OCI-LY3 (cell line): ENCODE measurements at regions not wholly inside any gene's neighbourhood (a gene's known extent, or its start where the extent isn't known, plus 50 kb on each side); places are given as distances from the start of the nearest gene placed in this dataset.
"Not testable (repeated sequence)": the region's sequence is repeated elsewhere in the genome, so short reads cannot be mapped to it uniquely, and the experiment has no call there.

Experiments used
- H2AFZ ChIP-seq: fragments of 200-600, 300-600 bp; shearing (Covaris generic); 2 replicates; pipeline ENCODE4 v1.6.0; 2014; ENCODE audit warnings: antibody characterized with exemption, low read depth, low read length
- H3K27ac ChIP-seq: fragments of 200-600, 300-600 bp; sonication (generic); 2 replicates; pipeline ENCODE4 v1.5.1; 2014; ENCODE audit warnings: mild to moderate bottlenecking, low read length, moderate library complexity, mixed read lengths
- H3K27me3 ChIP-seq: fragments of 200-600, 300-600 bp; sonication (generic); 2 replicates; pipeline ENCODE4 v1.6.1; 2014; ENCODE audit warnings: low read depth, low read length, mixed read lengths
- H3K36me3 ChIP-seq: fragments of 200-600, 300-600 bp; sonication (generic); replicated peaks from 2 replicates; pipeline ENCODE3; 2014; ENCODE audit warnings: low read depth, low read length, mixed read lengths
- H3K4me1 ChIP-seq: fragments of 300-600, 200-600 bp; sonication (generic); 2 replicates; pipeline ENCODE4 v1.6.1; 2014; ENCODE audit warnings: low read length, mixed read lengths
- H3K4me2 ChIP-seq: fragments of 200-600, 300-600 bp; sonication (generic); 2 replicates; pipeline ENCODE4 v1.6.1; 2014; ENCODE audit warnings: low read length, mixed read lengths
- H3K4me3 ChIP-seq: fragments of 300-600, 200-600 bp; sonication (generic); 2 replicates; pipeline ENCODE4 v1.5.1; 2014; ENCODE audit warnings: antibody characterized with exemption, mild to moderate bottlenecking, low read length, moderate library complexity
- H3K79me2 ChIP-seq: fragments of 300-600, 200-600 bp; shearing (Covaris generic); 2 replicates; pipeline ENCODE4 v1.6.1; 2014; ENCODE audit warnings: mild to moderate bottlenecking, low read length, mixed read lengths
- H3K9ac ChIP-seq: fragments of 300-600, 200-600 bp; shearing (Covaris generic); 2 replicates; pipeline ENCODE4 v1.6.0; 2014; ENCODE audit warnings: mild to moderate bottlenecking, low read length, moderate library complexity
- H3K9me3 ChIP-seq: fragments of 200-600, 300-600 bp; shearing (Covaris generic); 2 replicates; pipeline ENCODE4 v1.6.1; 2014; ENCODE audit warnings: low read length, mixed read lengths; ENCODE audit not compliant: insufficient read depth
- H4K20me1 ChIP-seq: fragments of 200-600, 300-600 bp; sonication (generic); 2 replicates; pipeline ENCODE4 v1.6.1; 2016; ENCODE audit warnings: low read length, mixed read lengths; ENCODE audit not compliant: insufficient read depth
- CTCF ChIP-seq: fragments of 200-600, 300-600 bp; sonication (generic); IDR thresholded peaks from 2 replicates; pipeline ENCODE4 v1.5.1; 2014; ENCODE audit warnings: antibody characterized with exemption, low read length, low read depth
- EZH2phosphoT487 ChIP-seq: fragments of 200-600 bp; shearing (Covaris generic); IDR thresholded peaks from 2 replicates; pipeline ENCODE4 v1.6.1; 2018; ENCODE audit warnings: antibody characterized with exemption, mixed run types, low read depth

DNA sequence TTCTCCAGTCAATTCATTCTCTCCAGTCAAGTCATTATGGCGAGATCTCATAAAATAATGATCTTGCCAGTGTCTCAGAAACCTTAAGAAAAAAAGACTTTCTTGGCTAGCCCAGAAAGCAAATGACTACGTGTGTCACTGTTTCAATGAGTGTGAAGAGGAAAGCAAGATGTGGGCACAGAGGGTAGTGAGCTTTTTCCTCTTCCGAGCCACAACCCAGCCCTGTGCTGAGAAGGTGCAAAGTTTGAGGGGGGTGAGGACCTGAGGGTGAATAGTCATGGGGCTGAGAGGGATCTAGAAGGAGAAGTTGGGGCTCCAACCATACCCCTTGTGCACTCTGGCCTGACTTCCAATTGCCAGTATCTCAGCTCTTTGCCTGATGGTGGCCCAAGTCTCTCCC lies 85.6 kb upstream of the EGFL6 start:
- TF ChIP-seq CTCF (no peak), EZH2phosphoT487 (no peak)
- Histone ChIP-seq H3K4me3 (no peak overlapping the region), H3K36me3 (no peaks in the 10 kb centered on the region), H4K20me1 (no peaks in the 10 kb centered on the region), H3K9me3 (no peaks in the 10 kb centered on the region), H3K27ac (no peak overlapping the region), H3K4me1 (peaks cover 30% of the 10 kb centered on the region), H3K4me2 (no peak overlapping the region), H2AFZ (no peak overlapping the region), H3K27me3 (no peaks in the 10 kb centered on the region), H3K79me2 (no peaks in the 10 kb centered on the region), H3K9ac (no peak overlapping the region)

DNA sequence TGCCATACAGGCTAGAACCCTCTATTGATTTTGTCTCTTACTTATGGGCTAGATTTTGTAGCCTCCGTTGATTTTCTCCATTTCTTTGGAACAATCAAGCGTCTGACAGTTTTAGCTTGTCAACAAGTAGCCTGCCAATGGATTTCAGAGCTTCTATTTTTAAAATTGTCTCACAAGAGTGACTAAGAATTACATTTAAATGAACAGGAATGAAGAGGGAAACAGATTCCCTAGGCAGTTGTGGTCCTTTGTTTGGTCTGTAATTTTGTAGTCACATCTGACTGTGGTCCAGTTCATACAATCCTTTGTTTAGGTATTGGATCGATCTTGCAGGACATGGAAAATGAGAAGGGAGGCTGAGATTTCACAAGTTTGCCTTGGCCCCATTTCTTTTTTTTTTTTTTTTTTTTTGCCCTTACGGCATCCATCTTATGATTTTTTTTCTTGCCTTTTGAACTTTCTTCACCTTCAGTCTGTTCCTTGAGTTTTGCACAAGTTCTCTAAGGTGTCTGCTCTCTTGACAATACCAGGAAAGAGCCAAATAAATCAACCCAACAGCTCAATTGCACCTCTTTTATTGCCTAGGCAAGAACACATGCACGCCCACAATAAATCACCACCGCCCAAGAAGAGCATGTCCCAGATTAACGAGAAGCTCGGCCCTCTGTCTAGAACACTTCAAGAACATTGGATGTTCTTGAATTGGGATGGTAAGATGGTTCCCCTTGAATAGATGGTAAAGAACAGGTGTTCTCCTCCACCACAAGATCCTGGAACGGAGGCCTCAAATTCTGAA lies 86.5 kb upstream of the EGFL6 start:
- Histone ChIP-seq H2AFZ (no peak overlapping the region), H3K36me3 (no peaks in the 10 kb centered on the region), H4K20me1 (no peaks in the 10 kb centered on the region), H3K9me3 (no peaks in the 10 kb centered on the region), H3K27me3 (no peaks in the 10 kb centered on the region), H3K79me2 (no peaks in the 10 kb centered on the region), H3K4me3 (no peak overlapping the region), H3K4me1 (peaks cover 23% of the 10 kb centered on the region), H3K27ac (no peak overlapping the region), H3K4me2 (no peak overlapping the region), H3K9ac (no peak overlapping the region)
- TF ChIP-seq CTCF = no peak
- TF ChIP-seq EZH2phosphoT487 = no peak

- not testable (repeated sequence) for H3K9me3 ChIP-seq, H3K27ac ChIP-seq, H3K79me2 ChIP-seq, H3K4me2 ChIP-seq, H3K9ac ChIP-seq, H3K4me3 ChIP-seq, H3K27me3 ChIP-seq, H3K4me1 ChIP-seq, H3K36me3 ChIP-seq, H2AFZ ChIP-seq, H4K20me1 ChIP-seq
Measured at GRCh38 chrX:13480780-13481179, 88.6 kb upstream of the EGFL6 start.

- Histone ChIP-seq H3K9ac (no peak overlapping the region), H4K20me1 (no peaks in the 10 kb centered on the region), H3K9me3 (no peaks in the 10 kb centered on the region), H3K27ac (no peak overlapping the region), H3K79me2 (no peaks in the 10 kb centered on the region), H3K4me1 (no peaks in the 10 kb centered on the region), H3K27me3 (no peaks in the 10 kb centered on the region), H2AFZ (no peak overlapping the region), H3K4me3 (no peak overlapping the region), H3K4me2 (no peak overlapping the region), H3K36me3 (no peaks in the 10 kb centered on the region)
- TF ChIP-seq EZH2phosphoT487 = no peak
- no peak for TF ChIP-seq CTCF
Measured at GRCh38 chrX:13479452-13479813, 90.0 kb upstream of the EGFL6 start.
